ENCODE measurements at regions not wholly inside any gene's neighbourhood (a gene's known extent, or its start where the extent isn't known, plus 50 kb on each side); places are given as distances from the start of the nearest gene placed in this dataset.

- H3K4me3 ChIP-seq (ENCODE audit: low read depth, low read length) = no peak overlapping the region
- no peak for DNase-seq (ENCODE audit: low read depth)
Observed at GRCh38 chr12:124639122-124639806, 71.9 kb upstream of the NCOR2 start.

GRCh38 chr12:124637581-124637981 lies 70.2 kb upstream of the NCOR2 start:
- no peak overlapping the region for H3K4me3 ChIP-seq (ENCODE audit: low read depth, low read length)
- DNase-seq (ENCODE audit: low read depth) = no peak

- DNase-seq (ENCODE audit: low read depth) = no peak
- no peak overlapping the region for H3K4me3 ChIP-seq (ENCODE audit: low read depth, low read length)
Observed at GRCh38 chr12:124637163-124637562, 69.8 kb upstream of the NCOR2 start.

- no peak for DNase-seq (ENCODE audit: low read depth)
- no peak overlapping the region for H3K4me3 ChIP-seq (ENCODE audit: low read depth, low read length)
Observed at GRCh38 chr12:124636138-124636978, 68.9 kb upstream of the NCOR2 start.

- no peak overlapping the region for H3K4me3 ChIP-seq (ENCODE audit: low read depth, low read length)
- DNase-seq (ENCODE audit: low read depth) = no peak
Observed at GRCh38 chr12:124635316-124635715, 67.9 kb upstream of the NCOR2 start.

GRCh38 chr12:124633365-124634362 lies 66.3 kb upstream of the NCOR2 start:
- H3K4me3 ChIP-seq (ENCODE audit: low read depth, low read length) = no peak overlapping the region
- no peak for DNase-seq (ENCODE audit: low read depth)

GRCh38 chr12:124632519-124632984 lies 65.1 kb upstream of the NCOR2 start:
- H3K4me3 ChIP-seq (ENCODE audit: low read depth, low read length) = no peak overlapping the region
- DNase-seq (ENCODE audit: low read depth) = no peak

GRCh38 chr12:124631681-124632256 lies 64.4 kb upstream of the NCOR2 start:
- DNase-seq (ENCODE audit: low read depth) = no peak
- H3K4me3 ChIP-seq (ENCODE audit: low read depth, low read length) = no peak overlapping the region

GRCh38 chr12:124630791-124631313 lies 63.4 kb upstream of the NCOR2 start:
- no peak for DNase-seq (ENCODE audit: low read depth)
- no peak overlapping the region for H3K4me3 ChIP-seq (ENCODE audit: low read depth, low read length)

- no peak overlapping the region for H3K4me3 ChIP-seq (ENCODE audit: low read depth, low read length)
- DNase-seq (ENCODE audit: low read depth) = no peak
Observed at GRCh38 chr12:124629789-124630480, 62.5 kb upstream of the NCOR2 start.

GRCh38 chr12:124629117-124629516 lies 61.7 kb upstream of the NCOR2 start:
- H3K4me3 ChIP-seq (ENCODE audit: low read depth, low read length) = no peak overlapping the region
- DNase-seq (ENCODE audit: low read depth) = no peak

- H3K4me3 ChIP-seq (ENCODE audit: low read depth, low read length) = no peak overlapping the region
- DNase-seq (ENCODE audit: low read depth) = no peak
Observed at GRCh38 chr12:124627956-124628355, 60.5 kb upstream of the NCOR2 start.

- DNase-seq (ENCODE audit: low read depth) = peak; percentile 69
- H3K4me3 ChIP-seq (ENCODE audit: low read depth, low read length) = no peak overlapping the region
Observed at GRCh38 chr12:124626971-124627411, 59.6 kb upstream of the NCOR2 start.

GRCh38 chr12:124625867-124626675 lies 58.7 kb upstream of the NCOR2 start:
- no peak overlapping the region for H3K4me3 ChIP-seq (ENCODE audit: low read depth, low read length)
- DNase-seq (ENCODE audit: low read depth) = no peak

- DNase-seq (ENCODE audit: low read depth) = no peak
- H3K4me3 ChIP-seq (ENCODE audit: low read depth, low read length) = no peak overlapping the region
Observed at GRCh38 chr12:124624823-124625222, 57.4 kb upstream of the NCOR2 start.

GRCh38 chr12:124623344-124624035 lies 56.1 kb upstream of the NCOR2 start:
- no peak overlapping the region for H3K4me3 ChIP-seq (ENCODE audit: low read depth, low read length)

GRCh38 chr12:124622764-124623163 lies 55.4 kb upstream of the NCOR2 start:
- no peak for DNase-seq (ENCODE audit: low read depth)
- no peak overlapping the region for H3K4me3 ChIP-seq (ENCODE audit: low read depth, low read length)

More at GRCh38 chr12:124623344-124624035, 56.1 kb upstream of the NCOR2 start:
- no peak for DNase-seq (ENCODE audit: low read depth)
